GM19372 (cell line): ENCODE measurements at regions not wholly inside any gene's neighbourhood (a gene's known extent, or its start where the extent isn't known, plus 50 kb on each side); places are given as distances from the start of the nearest gene placed in this dataset.
"Not testable (repeated sequence)": the region's sequence is repeated elsewhere in the genome, so short reads cannot be mapped to it uniquely, and the experiment has no call there.

Experiments used
- ATAC-seq: cut with Tn5 transposase; IDR thresholded peaks from one replicate; pipeline ENCODE4 v1.9.1; 2021; ENCODE audit warnings: mild to moderate bottlenecking, low read depth, moderate library complexity; ENCODE audit not compliant: unreplicated experiment

DNA sequence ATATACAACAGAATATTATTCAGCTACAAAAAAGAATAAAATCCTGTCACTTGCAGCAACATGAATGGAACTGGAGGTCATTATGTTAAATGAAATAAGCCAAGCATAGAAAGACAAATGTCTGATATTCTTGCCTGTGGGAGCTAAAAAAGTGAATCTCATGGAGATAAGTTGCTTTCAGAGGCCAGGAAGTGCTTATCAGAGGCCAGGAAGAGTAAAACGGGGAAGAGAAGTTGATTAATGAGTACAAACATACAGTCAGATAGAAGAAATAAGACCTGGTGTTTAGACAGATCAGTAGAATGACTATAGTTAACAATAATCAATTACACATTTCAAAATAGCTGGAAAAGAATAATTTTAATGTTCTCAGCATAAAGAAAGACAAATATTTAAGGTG is 54.4 kb upstream of the CPHXL start:
- ATAC-seq: no peak

DNA sequence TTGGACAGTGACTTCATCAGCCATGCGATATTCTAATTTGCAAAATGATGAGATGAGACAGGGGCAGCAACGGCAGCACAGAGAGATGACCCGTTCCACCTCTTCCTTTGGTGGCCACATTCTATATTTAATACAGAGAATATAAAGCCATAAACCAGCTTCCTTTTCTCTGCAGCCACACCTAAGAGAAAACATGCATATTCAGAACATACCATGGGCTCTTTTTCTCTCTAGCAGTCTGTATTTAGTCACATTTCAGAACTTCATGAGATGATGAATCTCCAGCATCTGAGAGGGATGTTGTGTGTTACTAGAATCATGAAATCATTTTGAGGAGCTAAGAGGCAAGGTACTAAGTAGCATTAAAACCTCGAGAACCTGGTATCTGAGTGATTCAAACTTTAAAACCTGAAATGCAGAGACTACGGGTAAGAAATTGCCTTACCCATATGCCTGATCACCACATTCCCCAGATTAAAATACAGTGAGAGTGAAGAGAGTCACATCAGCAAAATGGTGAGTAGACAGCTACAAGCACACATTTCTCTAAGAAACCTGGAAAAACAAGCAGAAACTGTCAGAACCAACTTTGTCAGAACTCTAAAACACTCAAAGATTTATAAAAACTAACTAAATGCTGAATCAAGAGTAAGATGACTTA is 55.5 kb upstream of the CPHXL start:
- ATAC-seq: no peak

DNA sequence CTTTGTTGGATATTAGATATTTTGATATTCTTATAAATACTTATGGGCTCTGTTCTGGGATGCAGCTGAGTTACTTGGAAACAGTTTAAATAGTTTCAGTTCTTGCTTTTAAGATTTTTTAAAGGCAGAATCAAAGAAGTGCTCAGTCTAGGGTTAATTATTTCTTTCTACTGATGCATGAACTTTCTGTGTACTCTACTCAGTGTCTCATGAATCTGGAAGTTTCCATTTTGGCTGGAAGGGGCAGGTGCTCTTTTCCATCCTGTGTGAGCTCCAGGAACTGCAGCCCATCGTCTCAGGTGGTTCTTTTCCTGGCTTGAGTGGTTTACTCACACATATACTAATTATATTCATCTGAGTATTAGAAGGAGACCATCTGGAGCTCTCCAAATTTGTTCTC is 61.1 kb upstream of the CPHXL start:
- peak; percentile 65 for ATAC-seq

DNA sequence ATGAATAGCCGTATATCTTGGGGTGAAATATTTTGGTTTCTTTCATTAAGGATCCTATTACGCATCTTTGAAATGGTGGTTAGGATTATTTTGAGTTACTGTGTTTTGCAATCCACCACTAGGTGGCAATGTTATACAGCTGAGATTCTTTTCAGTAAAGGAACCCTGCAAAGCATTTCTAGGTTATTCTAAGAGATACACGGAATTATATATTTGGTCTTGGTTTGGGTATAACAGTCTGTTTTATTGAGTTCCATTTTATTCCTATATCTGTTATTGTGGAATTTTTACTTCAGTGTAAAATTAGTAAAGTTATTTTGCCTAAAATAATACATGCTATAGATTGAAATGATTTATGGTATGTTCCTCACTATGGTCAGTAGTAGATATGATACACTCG is 62.9 kb upstream of the CPHXL start:
- peak; percentile 63 for ATAC-seq

DNA sequence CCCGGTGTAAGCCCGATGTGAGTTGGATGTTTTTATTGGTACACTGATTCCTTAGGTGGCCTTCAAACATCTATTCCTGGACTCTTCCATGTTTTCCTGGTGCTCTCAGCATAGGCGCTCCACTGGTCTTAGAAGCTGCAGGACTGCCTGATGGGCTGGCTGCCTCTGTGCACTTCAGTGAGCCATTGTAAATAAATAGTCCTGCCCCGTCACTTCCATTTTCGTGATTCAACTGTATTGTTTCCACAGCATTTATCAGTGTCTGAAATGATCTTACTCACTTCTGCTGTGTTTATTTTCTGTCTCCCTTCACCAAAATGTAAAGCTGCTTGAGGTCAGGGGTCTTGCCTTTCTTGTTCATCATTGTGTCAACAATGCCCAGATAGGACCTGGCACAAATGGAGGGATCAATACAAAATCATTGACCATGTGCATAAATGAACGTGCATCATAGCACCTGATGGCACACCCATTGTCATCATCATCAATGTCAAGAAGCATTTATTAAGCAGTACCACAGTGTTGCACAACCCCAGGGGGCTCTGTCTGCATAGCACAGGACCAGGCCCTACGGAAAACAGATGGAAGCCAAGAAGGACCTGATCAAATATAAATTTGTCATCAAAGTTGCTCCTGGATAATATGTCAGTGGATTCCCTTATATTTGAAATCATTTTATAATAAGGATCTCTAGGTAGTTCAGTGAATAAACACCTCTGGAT is 66.6 kb upstream of the CPHXL start:
- ATAC-seq: no peak

DNA sequence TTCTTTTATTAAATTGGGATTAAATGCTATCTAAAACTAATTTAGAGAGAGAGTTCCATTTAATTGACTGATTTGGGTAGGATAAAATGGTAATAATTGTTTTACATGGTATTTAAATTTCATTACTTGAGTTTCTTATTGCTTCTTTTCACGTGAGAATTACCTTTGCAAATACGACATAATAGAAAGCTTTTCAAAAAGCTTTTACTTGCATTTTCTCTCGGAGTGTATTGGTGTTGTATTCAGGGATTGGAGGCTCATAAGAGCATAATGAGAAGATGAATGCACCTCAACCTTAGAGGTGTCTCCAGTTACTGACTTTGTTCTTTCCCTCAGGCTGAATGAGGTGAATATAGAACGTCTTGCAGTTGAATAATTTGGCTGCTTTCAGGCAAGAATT is 67.4 kb upstream of the CPHXL start:
- ATAC-seq: no peak

DNA sequence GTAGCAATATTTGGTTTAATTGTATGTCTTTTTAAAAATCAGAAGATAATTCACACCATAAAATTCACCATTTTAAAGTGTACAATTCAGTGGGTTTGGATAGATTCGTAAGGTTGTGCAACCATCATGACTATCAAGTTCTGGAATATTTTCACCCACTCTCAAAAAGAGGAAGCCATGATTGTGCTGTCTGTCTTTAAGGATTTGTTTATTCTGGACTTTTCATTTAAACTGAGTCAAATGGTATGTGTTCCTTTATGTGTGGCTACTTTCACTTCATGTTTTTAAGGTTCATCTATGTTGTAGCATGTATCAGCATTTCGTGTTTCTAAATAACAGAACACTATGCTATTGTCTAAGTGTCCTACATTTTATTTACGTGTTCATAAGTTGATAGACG is 68.1 kb upstream of the CPHXL start:
- no peak for ATAC-seq

DNA sequence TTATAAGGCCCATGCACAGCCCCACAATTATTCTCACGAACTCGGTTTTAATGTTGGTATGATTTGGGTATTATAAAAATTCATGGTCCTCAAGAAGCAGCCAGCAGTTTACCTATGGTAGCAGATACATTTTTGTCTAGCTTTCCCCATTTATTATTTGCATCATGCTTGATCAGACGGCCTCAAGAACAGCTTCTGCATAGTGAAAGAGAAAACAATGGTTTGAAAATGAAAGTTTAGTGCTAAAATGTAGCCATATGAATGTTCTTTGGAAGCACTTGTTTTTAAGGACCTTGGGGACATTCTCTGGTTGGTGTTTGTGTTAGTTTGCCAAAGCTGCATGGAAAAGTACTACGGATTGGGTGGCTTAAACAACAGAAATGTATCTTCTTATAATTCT is 72.4 kb upstream of the CPHXL start:
- ATAC-seq: no peak

DNA sequence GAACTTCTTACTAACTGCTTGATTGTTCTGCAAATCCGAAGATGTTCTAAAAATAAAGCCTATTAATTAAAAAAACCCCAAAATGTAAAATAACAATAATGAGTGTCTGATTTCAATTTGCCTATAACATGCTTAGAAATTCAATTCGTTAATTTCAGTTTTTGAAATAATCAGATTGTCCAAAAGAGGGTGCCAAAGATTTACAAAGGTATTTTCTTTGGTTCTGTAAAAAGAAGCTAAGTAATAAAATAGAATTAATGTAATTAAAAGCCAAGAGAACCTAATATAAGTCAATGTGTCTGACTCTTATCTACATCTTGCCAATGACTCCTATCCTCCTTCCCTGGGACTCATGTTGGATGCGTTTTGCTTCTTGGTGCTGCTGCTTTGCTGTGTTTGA is 75.0 kb upstream of the CPHXL start:
- no peak for ATAC-seq

DNA sequence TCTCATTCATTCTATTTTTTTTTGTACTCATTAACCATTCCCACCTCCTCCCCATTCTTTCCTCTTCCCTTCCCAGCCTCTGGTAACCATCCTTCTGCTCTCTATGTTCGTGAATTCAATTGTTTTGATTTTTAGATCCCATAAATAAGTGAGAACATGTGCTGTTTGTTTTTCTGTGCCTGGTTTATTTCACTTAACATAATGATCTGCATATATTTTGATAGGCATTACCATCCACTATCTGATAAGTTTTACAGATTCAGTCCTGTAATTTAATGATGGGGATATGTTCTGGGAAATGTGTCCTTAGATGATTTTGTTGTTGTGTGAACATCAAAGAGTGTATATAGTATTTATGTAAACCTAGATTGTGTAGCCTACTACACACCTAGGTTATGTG is 77.5 kb upstream of the CPHXL start:
- no peak for ATAC-seq

DNA sequence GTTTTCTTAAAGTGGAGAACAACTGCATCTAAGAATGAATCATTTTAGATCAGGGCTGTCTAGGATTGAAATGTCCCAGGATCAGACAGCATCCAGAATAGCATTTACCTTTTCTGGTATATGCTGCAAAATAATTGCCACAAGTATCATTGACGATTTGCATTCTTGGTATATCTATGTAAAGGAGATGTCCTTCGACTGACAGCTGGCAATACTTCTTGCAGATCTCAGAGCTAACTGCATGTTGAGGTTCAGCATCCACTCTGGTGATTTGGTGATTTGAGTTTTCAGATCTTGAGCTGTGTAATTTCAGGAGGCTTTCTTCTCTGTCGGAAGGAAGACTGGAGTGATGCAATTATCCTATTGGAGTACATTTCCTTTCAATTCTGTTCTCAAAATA is 78.1 kb upstream of the CPHXL start:
- ATAC-seq: no peak

DNA sequence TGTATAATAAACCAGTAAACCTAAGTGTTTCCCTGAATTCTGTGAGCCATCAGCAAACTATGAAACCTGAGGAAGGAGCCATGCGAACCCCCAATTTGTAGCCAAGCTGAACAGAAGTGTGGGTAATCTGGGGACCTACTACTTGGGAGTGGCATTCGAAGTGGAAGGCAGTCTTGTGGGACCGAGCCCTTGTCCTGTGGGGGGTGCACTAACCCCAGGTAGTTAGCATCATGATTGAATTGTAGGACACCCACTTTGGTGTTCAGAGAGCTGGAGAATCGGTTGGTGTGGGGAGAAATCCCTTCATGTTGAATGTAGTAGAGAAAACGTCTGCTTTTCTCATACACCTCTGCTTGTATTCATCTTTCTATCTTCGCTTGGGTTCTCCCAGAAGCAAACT is 79.7 kb upstream of the CPHXL start:
- no peak for ATAC-seq

DNA sequence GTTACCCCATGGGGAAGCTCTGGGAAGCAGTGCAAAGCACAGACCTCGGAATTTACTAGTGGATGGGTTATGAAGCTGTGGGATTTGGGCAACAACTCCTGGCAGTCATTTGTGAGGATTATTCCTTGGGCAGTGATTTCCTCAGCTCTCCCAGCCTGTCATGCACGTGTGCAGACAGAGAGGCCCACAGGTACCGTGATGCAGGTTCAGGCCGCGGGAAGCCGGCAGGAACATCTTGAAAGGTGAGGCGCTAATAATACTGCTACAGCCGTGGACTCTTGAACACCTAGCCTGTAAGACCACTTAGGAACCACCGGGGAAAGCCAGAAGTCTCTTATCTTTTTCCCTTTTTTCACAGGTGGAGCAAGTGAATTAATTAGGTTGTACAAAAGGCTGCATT is 80.2 kb upstream of the CPHXL start:
- ATAC-seq: no peak

DNA sequence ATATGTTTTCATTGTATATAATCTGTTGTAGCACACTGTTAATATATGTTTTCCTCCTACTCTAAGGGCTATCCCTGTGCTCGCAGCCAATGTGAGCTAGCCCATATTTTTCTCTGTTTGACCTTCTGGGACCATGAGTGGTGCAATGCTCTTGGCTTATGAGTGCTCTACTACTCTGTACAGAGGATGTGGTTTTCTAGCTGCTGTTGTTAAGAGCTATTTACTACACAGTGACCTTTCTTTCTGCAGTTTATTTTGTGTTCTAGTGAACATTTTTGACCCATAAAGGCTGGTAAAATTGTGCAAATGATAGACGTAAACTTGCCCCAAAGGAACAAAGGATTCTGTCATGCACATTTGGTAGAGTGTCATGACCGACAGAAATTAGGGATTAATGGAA is 84.1 kb upstream of the CPHXL start:
- ATAC-seq: no peak

DNA sequence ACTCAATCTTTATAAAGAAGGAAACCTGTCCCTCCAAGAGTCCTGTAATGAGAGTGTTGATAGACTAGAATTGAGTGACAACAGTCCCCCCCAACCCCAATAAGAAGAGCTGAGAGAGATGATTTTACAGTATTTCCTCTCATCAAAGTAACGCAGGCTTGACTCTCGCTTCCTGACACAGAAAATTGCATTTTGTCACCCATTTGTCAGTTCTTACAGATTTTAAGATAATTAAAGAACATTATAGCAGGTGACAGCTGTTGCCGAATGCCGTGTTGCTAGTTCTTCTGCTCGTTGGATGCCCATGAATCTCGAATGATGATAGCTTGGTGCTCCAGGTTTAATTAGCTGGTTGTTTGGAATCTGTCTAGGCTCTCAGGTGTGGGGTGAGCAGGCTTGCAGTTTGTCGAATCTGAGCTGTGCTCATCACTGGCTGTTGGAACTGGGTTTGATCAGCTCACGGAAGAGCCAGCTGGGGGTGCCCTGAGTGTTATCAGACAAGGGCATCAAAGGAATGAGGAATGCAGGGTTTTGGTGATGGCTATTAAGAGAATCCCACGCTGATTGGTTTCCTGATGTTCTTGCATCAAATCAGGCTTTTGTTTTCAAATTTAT is 84.8 kb upstream of the CPHXL start:
- no peak for ATAC-seq

DNA sequence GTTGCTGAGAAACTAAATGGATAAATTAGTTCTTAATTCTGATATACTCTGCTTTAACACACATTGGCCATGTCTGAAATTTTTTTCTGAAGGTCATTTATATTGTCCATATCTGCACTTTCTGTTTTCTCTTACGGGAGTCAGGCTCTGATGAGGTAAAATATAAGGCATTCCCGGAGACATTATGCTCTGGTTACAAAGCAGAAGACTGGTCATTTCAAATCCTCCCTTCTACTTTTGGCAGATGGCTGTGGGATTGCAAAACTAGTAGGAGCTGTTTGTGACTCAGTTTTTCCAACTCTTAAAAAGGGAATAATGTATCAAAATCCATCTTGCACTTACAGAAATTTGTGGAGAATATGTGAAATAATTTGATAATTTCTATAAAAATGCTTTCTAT is 92.2 kb upstream of the CPHXL start:
- ATAC-seq: no peak

DNA sequence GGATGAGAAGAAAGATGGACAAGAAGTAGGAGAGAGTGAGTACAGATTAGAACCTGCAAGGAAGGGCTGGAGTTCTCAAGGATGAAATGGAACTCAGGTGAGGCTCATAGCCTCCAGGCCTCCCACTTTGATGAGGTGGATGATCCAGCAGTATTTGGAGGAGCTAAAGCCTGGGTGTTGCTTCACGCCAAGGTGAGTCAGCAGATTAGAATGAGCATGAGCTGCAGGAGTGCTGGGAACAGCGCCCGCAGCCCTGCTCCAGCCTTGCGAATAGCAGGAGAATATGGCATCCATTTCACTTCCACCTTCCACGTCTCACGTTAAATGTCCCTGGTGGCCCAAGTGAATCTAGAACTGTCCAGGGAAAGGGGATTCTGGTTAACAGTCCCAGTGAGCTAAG is 94.4 kb upstream of the CPHXL start:
- no peak for ATAC-seq

DNA sequence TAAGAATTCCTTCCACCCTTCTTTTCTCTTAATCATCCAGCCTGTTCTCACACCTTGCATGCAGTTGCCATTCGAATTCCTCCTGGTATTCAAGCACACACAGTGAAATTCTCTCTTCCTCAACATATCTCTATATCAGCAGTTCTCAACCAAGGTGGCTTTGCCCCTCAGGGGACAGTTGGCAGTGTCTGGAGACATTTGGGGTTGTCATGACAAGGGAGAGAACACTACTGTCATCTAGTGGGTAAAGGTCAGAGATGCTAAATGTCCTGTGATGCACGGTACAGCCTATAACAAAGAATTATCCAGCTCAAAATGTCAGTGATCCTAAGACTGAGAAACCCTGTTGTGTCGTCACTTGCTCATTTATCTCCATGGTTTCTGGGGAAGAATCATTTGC is 94.8 kb upstream of the CPHXL start:
- ATAC-seq: no peak

DNA sequence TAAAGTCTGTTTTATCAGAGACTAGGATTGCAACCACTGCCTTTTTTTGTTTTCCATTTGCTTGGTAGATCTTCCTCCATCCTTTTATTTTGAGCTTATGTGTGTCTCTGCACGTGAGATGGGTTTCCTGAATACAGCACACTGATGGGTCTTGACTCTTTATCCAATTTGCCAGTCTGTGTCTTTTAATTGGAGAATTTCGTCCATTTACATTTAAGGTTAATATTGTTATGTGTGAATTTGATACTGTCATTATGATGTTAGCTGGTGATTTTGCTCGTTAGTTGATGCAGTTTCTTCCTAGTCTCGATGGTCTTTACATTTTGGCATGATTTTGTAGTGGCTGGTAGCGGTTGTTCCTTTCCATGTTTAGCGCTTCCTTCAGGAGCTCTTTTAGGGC is 99.5 kb upstream of the CPHXL start:
- not testable (repeated sequence) for ATAC-seq

DNA sequence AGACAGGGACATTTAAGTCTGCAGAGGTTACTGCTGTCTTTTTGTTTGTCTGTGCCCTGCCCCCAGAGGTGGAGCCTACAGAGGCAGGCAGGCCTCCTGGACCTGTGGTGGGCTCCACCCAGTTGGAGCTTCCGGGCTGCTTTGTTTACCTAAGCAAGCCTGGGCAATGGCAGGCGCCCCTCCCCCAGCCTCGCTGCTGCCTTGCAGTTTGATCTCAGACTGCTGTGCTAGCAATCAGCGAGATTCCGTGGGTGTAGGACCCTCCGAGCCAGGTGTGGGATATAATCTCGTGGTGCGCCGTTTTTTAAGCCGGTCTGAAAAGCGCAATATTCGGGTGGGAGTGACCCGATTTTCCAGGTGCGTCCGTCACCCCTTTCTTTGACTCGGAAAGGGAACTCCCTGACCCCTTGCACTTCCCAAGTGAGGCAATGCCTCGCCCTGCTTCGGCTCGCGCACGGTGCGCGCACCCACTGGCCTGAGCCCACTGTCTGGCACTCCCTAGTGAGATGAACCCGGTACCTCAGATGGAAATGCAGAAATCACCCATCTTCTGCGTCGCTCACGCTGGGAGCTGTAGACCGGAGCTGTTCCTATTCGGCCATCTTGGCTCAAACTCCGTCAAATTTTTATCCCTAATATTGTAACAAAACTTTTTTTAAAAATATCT is 101.2 kb upstream of the CPHXL start:
- ATAC-seq: not testable (repeated sequence)

DNA sequence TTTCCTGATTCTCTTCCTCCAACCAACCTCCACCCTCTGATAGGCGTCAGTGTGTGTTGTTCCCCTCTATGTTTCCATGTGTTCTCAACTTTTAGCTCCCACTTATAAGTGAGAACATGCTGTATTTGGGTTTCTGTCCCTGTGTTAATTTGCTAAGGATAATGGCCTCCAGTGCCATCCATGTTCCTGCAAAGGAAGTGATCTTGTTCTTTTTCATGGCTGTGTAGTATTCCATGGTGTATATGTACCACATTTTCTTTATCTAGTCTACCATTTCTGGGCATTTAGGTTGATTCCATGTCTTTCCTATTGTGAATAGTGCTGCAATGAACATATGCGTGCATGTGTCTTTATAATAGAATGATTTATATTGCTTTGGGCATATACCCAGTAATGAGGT is 107.1 kb upstream of the CPHXL start:
- ATAC-seq: not testable (repeated sequence)
